ENCODE measurements at regions not wholly inside any gene's neighbourhood (a gene's known extent, or its start where the extent isn't known, plus 50 kb on each side); places are given as distances from the start of the nearest gene placed in this dataset.

- no peaks in the 10 kb centered on the region for H3K4me1 Mint-ChIP-seq (ENCODE audit: low read depth)
- no peaks in the 10 kb centered on the region for H3K27me3 Mint-ChIP-seq (ENCODE audit: low read depth)
- TF ChIP-seq, protein P1, sequence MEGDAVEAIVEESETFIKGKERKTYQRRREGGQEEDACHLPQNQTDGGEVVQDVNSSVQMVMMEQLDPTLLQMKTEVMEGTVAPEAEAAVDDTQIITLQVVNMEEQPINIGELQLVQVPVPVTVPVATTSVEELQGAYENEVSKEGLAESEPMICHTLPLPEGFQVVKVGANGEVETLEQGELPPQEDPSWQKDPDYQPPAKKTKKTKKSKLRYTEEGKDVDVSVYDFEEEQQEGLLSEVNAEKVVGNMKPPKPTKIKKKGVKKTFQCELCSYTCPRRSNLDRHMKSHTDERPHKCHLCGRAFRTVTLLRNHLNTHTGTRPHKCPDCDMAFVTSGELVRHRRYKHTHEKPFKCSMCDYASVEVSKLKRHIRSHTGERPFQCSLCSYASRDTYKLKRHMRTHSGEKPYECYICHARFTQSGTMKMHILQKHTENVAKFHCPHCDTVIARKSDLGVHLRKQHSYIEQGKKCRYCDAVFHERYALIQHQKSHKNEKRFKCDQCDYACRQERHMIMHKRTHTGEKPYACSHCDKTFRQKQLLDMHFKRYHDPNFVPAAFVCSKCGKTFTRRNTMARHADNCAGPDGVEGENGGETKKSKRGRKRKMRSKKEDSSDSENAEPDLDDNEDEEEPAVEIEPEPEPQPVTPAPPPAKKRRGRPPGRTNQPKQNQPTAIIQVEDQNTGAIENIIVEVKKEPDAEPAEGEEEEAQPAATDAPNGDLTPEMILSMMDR (IDR thresholded peaks at IDR 0.05), result peak; percentile 13
- no peaks in the 10 kb centered on the region for H3K36me3 Mint-ChIP-seq (ENCODE audit: low read depth)
- no peak for DNase-seq (ENCODE audit: low spot score)
- no peak overlapping the region for H3K4me3 Mint-ChIP-seq (ENCODE audit: unreplicated experiment)
- no peaks in the 10 kb centered on the region for H3K9me3 Mint-ChIP-seq (ENCODE audit: low read depth)
- H3K27ac Mint-ChIP-seq (ENCODE audit: unreplicated experiment), result no peak overlapping the region
Observed at GRCh38 chr9:24614070-24614469, 68.4 kb upstream of the IZUMO3 start.

- Mint-ChIP-seq H3K27me3 (ENCODE audit: low read depth) (peaks cover 1% of the 10 kb centered on the region), H3K9me3 (ENCODE audit: low read depth) (no peaks in the 10 kb centered on the region), H3K4me3 (ENCODE audit: unreplicated experiment) (no peak overlapping the region), H3K36me3 (ENCODE audit: low read depth) (no peaks in the 10 kb centered on the region), H3K27ac (ENCODE audit: unreplicated experiment) (no peak overlapping the region), H3K4me1 (ENCODE audit: low read depth) (no peaks in the 10 kb centered on the region)
- no peak for DNase-seq (ENCODE audit: low spot score)
- TF ChIP-seq, protein P1 (IDR thresholded peaks at IDR 0.05), result no peak
Observed at GRCh38 chr9:24608599-24608998, 62.9 kb upstream of the IZUMO3 start.

GRCh38 chr9:24602693-24603352 lies 57.1 kb upstream of the IZUMO3 start:
- no peak overlapping the region for H3K4me3 Mint-ChIP-seq (ENCODE audit: unreplicated experiment)
- H3K27me3 Mint-ChIP-seq (ENCODE audit: low read depth), result no peaks in the 10 kb centered on the region
- TF ChIP-seq, protein P1 (IDR thresholded peaks at IDR 0.05), result no peak
- H3K9me3 Mint-ChIP-seq (ENCODE audit: low read depth), result no peaks in the 10 kb centered on the region
- H3K27ac Mint-ChIP-seq (ENCODE audit: unreplicated experiment), result no peak overlapping the region
- no peaks in the 10 kb centered on the region for H3K36me3 Mint-ChIP-seq (ENCODE audit: low read depth)
- H3K4me1 Mint-ChIP-seq (ENCODE audit: low read depth), result no peaks in the 10 kb centered on the region
- no peak for DNase-seq (ENCODE audit: low spot score)
